Motor neuron (in vitro differentiated cells): ENCODE measurements at regions not wholly inside any gene's neighbourhood (a gene's known extent, or its start where the extent isn't known, plus 50 kb on each side); places are given as distances from the start of the nearest gene placed in this dataset.

ENCODE experiments used
- ATAC-seq, 8 experiments: fragments of 200-7000 bp; cut with Tn5 transposase; replicated peaks in 6 of 8; 2 replicates each; pipeline ENCODE4 v1.8.0; 2021; ENCODE audit warnings: mild to moderate bottlenecking in 8 of 8, moderate library complexity in 8 of 8
- H3K27ac ChIP-seq, 2 donors: fragments of 250-450 bp; sonication (Bioruptor Pico); 2 replicates each; pipeline ENCODE4 v1.9.0; 2021; ENCODE audit warnings: antibody characterized with exemption in 2 of 2, mild to moderate bottlenecking in 2 of 2, moderate library complexity in 1 of 2
- H3K4me1 ChIP-seq, 2 donors: fragments of 250-450 bp; sonication (Bioruptor Pico); replicated peaks in 1 of 2; 2 replicates each; pipeline ENCODE4 v1.6.1; 2021; ENCODE audit warnings: antibody characterized with exemption in 2 of 2, mild to moderate bottlenecking in 2 of 2, moderate library complexity in 1 of 2
- H3K4me3 ChIP-seq, 5 donors: fragments of 250-450 bp; sonication (Bioruptor Pico); 2 replicates each; pipeline ENCODE4 v1.9.0; 2021; ENCODE audit warnings: antibody characterized with exemption in 5 of 5, mild to moderate bottlenecking in 5 of 5, moderate library complexity in 4 of 5
- WGBS, 10 experiments: fragments of 450-650 bp; shearing (Covaris generic); methylation state at CpG; one replicate each; pipeline ENCODE4 v1.0.0; 2022; 5-methylcytosine and 5-hydroxymethylcytosine counted together
- in situ Hi-C, 9 experiments: fragments of 400-800 bp; cut with MboI; loops; one replicate each; pipeline ENCODE4 v1.15.0; 2021; ENCODE audit warnings: low sequenced_read_pairs in 9 of 9, low pct_unique_long_range_greater_than_20kb in 2 of 9; ENCODE audit not compliant: unreplicated experiment in 9 of 9

DNA sequence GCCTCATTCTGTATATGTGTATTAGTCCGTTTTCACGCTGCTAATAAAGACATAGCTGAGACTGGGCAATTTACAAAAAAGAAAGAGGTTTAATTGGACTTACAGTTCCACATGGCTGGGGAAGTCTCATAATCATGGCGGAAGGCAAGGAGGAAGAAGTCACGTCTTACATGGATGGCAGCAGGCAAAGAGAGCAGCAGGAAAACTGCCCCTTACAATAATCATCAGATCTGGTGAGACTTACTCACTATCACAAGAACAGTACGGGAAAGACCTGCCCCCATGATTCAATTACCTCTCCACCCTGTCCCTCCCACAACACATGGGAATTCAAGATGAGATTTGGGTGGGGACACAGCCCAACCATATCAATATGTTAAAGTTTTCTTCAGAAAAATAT is 49.8 kb upstream of the GPBP1 start:
- no peak overlapping the region for H3K4me3 ChIP-seq
- in situ Hi-C loops: no loop called here
- 14 to 100% (median 83%) methylated on average over 1 to 5 of the region's 5 CpGs; no CpG with 5 or more reads in 2 of the 10 experiments for WGBS, 10 experiments
- peak in 1 of 8 experiments; percentile 43 for ATAC-seq
- H3K4me1 ChIP-seq: no peaks in the 10 kb centered on the region
- no peak overlapping the region for H3K27ac ChIP-seq
